KMS-11 (cell line): ENCODE measurements at regions not wholly inside any gene's neighbourhood (a gene's known extent, or its start where the extent isn't known, plus 50 kb on each side); places are given as distances from the start of the nearest gene placed in this dataset.

Experiments used
- H2AFZ ChIP-seq: fragments of 200-600 bp; sonication (generic); 2 replicates; pipeline ENCODE4 v1.6.1; 2016; ENCODE audit warnings: antibody characterized with exemption, mixed run types, low read depth
- H3K27ac ChIP-seq: fragments of 200-600 bp; sonication (generic); 2 replicates; pipeline ENCODE4 v1.6.1; 2016; ENCODE audit warnings: mild to moderate bottlenecking, mixed run types
- H3K27me3 ChIP-seq: fragments of 200-600 bp; sonication (generic); 2 replicates; pipeline ENCODE4 v1.6.1; 2017; ENCODE audit warnings: mild to moderate bottlenecking, low read depth, mixed run types, moderate library complexity; ENCODE audit not compliant: insufficient read depth
- H3K36me3 ChIP-seq: fragments of 200-600 bp; sonication (generic); 2 replicates; pipeline ENCODE4 v1.6.1; 2017; ENCODE audit warnings: mild to moderate bottlenecking, mixed run types; ENCODE audit not compliant: insufficient read depth
- H3K4me1 ChIP-seq: fragments of 200-600 bp; sonication (generic); 2 replicates; pipeline ENCODE4 v1.6.1; 2016; ENCODE audit warnings: mild to moderate bottlenecking, low read depth, mixed run types; ENCODE audit not compliant: poor library complexity, severe bottlenecking
- H3K4me2 ChIP-seq: fragments of 200-600 bp; sonication (generic); 2 replicates; pipeline ENCODE4 v1.7.0; 2016; ENCODE audit warnings: mild to moderate bottlenecking, mixed run types
- H3K4me3 ChIP-seq: fragments of 200-600 bp; sonication (generic); IDR thresholded peaks from 2 replicates; pipeline ENCODE4 v1.6.1; 2017; ENCODE audit warnings: low read depth, low read length, mixed read lengths; ENCODE audit not compliant: insufficient read depth
- H3K79me2 ChIP-seq: fragments of 200-600 bp; sonication (generic); 2 replicates; pipeline ENCODE4 v1.6.1; 2016; ENCODE audit warnings: low read depth, mixed run types; ENCODE audit not compliant: insufficient read depth
- H3K9ac ChIP-seq: fragments of 200-600 bp; sonication (generic); 2 replicates; pipeline ENCODE4 v1.6.1; 2016; ENCODE audit warnings: mild to moderate bottlenecking, mixed run types
- H4K20me1 ChIP-seq: fragments of 200-600 bp; sonication (generic); 2 replicates; pipeline ENCODE4 v1.6.1; 2016; ENCODE audit warnings: mild to moderate bottlenecking, mixed run types; ENCODE audit not compliant: insufficient read depth
- CTCF ChIP-seq: fragments of 200-600 bp; sonication (generic); conservative IDR thresholded peaks from 2 replicates; pipeline ENCODE4 v1.6.1; 2017; ENCODE audit warnings: low read depth, mild to moderate bottlenecking, antibody characterized with exemption, low read length, moderate library complexity, mixed read lengths

GRCh38 chr12:30399859-30400258, 295.8 kb downstream of the IPO8 start:
- H3K79me2 ChIP-seq, result no peaks in the 10 kb centered on the region
- H3K36me3 ChIP-seq, result no peaks in the 10 kb centered on the region
- no peak overlapping the region for H3K4me3 ChIP-seq
- H3K27ac ChIP-seq, result no peak overlapping the region
- no peak overlapping the region for H3K4me2 ChIP-seq
- no peaks in the 10 kb centered on the region for H3K4me1 ChIP-seq
- no peaks in the 10 kb centered on the region for H4K20me1 ChIP-seq
- no peaks in the 10 kb centered on the region for H3K27me3 ChIP-seq
- H3K9ac ChIP-seq, result no peak overlapping the region
- H2AFZ ChIP-seq, result no peak overlapping the region
- TF ChIP-seq CTCF, result no peak

DNA sequence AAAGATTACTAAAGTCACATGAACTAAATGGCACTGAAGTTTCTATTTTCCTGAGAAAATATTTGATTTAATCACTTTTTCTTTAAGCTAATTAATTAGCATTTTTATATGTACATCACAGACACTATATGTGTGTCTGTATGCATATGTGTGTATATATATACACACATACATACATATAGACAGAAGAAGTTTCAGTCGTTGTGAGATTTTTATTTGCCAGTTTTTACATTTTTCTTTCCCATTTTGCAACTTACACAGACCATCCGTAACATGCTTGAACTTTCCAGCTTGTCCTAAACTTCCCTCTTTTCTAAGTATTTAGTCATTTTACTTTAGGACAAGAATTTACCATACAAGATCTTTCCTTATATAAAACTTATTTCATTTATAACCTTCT, 299.1 kb downstream of the IPO8 start:
- Histone ChIP-seq H3K79me2 (no peaks in the 10 kb centered on the region), H2AFZ (no peak overlapping the region), H3K4me1 (no peaks in the 10 kb centered on the region), H3K27ac (no peak overlapping the region), H3K36me3 (no peaks in the 10 kb centered on the region), H3K9ac (no peak overlapping the region), H3K4me2 (no peak overlapping the region), H4K20me1 (no peaks in the 10 kb centered on the region), H3K27me3 (no peaks in the 10 kb centered on the region), H3K4me3 (no peak overlapping the region)
- no peak for TF ChIP-seq CTCF

DNA sequence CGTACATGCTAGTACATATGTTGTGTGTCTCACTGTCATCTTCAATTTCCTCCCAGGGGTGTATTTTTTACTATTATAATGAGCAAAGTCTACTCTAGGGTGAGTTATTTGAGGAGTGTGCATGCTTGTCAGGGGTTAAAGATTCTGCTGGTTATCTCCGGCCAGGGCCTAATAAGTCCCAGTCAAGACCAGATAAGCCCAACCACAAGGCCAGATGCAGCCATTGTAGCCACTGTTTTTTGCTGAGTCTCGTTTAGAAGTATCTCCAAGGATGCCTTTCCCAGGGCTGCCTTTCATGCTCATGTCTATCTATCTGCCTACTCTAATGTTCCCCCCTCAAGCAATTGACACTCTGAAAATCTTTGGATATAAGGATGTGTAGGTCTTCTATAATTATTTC, 300.5 kb downstream of the IPO8 start:
- Histone ChIP-seq H3K79me2 (no peaks in the 10 kb centered on the region), H3K9ac (no peak overlapping the region), H2AFZ (no peak overlapping the region), H3K4me3 (no peak overlapping the region), H3K4me2 (no peak overlapping the region), H3K27ac (no peak overlapping the region), H4K20me1 (no peaks in the 10 kb centered on the region), H3K36me3 (no peaks in the 10 kb centered on the region), H3K4me1 (no peaks in the 10 kb centered on the region), H3K27me3 (no peaks in the 10 kb centered on the region)
- no peak for TF ChIP-seq CTCF

- Histone ChIP-seq H4K20me1 (no peaks in the 10 kb centered on the region), H3K36me3 (no peaks in the 10 kb centered on the region), H3K4me1 (no peaks in the 10 kb centered on the region), H3K9ac (no peak overlapping the region), H2AFZ (no peak overlapping the region), H3K79me2 (no peaks in the 10 kb centered on the region), H3K4me3 (no peak overlapping the region), H3K27me3 (no peaks in the 10 kb centered on the region), H3K27ac (no peak overlapping the region), H3K4me2 (no peak overlapping the region)
- TF ChIP-seq CTCF, result no peak
These were observed 303.8 kb downstream of the IPO8 start for GRCh38 chr12:30391766-30392366.
